GM23338 (cell line): ENCODE measurements at regions not wholly inside any gene's neighbourhood (a gene's known extent, or its start where the extent isn't known, plus 50 kb on each side); places are given as distances from the start of the nearest gene placed in this dataset.

Experiments used
- ATAC-seq: fragments of 200-7000 bp; cut with Tn5 transposase; 3 replicates; pipeline ENCODE4 v1.9.1; 2020
- DNase-seq: peaks from one replicate; pipeline ENCODE4 v3.0.0-alpha.2; 2015; ENCODE audit warnings: low spot score
- H2AFZ ChIP-seq: fragments of 200-600 bp; sonication (generic); 2 replicates; pipeline ENCODE4 v1.8.0; 2016; ENCODE audit warnings: antibody characterized with exemption, mild to moderate bottlenecking, moderate library complexity
- H3F3A ChIP-seq: fragments of 200-600 bp; sonication (generic); replicated peaks from 2 replicates; pipeline ENCODE4 v1.8.0; 2017; ENCODE audit warnings: antibody characterized with exemption, mixed run types, low read depth
- H3K27ac ChIP-seq: fragments of 200-600 bp; sonication (generic); 2 replicates; pipeline ENCODE4 v1.6.1; 2016; ENCODE audit warnings: low read depth
- H3K27me3 ChIP-seq: fragments of 200-600 bp; sonication (generic); 2 replicates; pipeline ENCODE4 v1.8.0; 2016; ENCODE audit warnings: mild to moderate bottlenecking, mixed run types, moderate library complexity; ENCODE audit not compliant: insufficient read depth
- H3K36me3 ChIP-seq: fragments of 200-600 bp; sonication (generic); 2 replicates; pipeline ENCODE4 v1.8.0; 2016; ENCODE audit warnings: mild to moderate bottlenecking; ENCODE audit not compliant: insufficient read depth
- H3K4me1 ChIP-seq: fragments of 200-600 bp; sonication (generic); 2 replicates; pipeline ENCODE4 v1.8.0; 2016; ENCODE audit warnings: mild to moderate bottlenecking, moderate library complexity; ENCODE audit not compliant: insufficient read depth
- H3K4me2 ChIP-seq: fragments of 200-600 bp; sonication (generic); 2 replicates; pipeline ENCODE4 v1.7.1; 2017; ENCODE audit warnings: mixed run types
- H3K4me3 ChIP-seq: fragments of 200-600 bp; sonication (generic); 2 replicates; pipeline ENCODE4 v1.6.1; 2016; ENCODE audit warnings: mixed run types
- H3K79me2 ChIP-seq: fragments of 200-600 bp; sonication (generic); replicated peaks from 2 replicates; pipeline ENCODE4 v1.8.0; 2017; ENCODE audit warnings: mild to moderate bottlenecking; ENCODE audit not compliant: insufficient read depth
- H3K9me2 ChIP-seq: fragments of 200-600 bp; sonication (generic); 2 replicates; pipeline ENCODE4 v1.8.0; 2017; ENCODE audit not compliant: insufficient read depth
- H4K20me1 ChIP-seq: fragments of 200-600 bp; sonication (generic); replicated peaks from 2 replicates; pipeline ENCODE4 v1.8.0; 2017; ENCODE audit warnings: mild to moderate bottlenecking; ENCODE audit not compliant: insufficient read depth
- H3K27ac Mint-ChIP-seq: 2 replicates; pipeline ENCODE4 v1.8.0; 2020; ENCODE audit warnings: inconsistent platforms, mild to moderate bottlenecking, moderate library complexity, mixed read lengths
- H3K27me3 Mint-ChIP-seq: 3 replicates; pipeline ENCODE4 v1.8.0; 2022; ENCODE audit warnings: low read depth, mild to moderate bottlenecking, moderate library complexity, mixed read lengths, inconsistent platforms; ENCODE audit not compliant: insufficient read depth, poor library complexity
- H3K36me3 Mint-ChIP-seq: 3 replicates; pipeline ENCODE4 v1.8.0; 2021; ENCODE audit warnings: low read depth, mild to moderate bottlenecking, inconsistent platforms, moderate library complexity, mixed read lengths
- H3K4me1 Mint-ChIP-seq: 3 replicates; pipeline ENCODE4 v1.8.0; 2020; ENCODE audit warnings: mild to moderate bottlenecking, inconsistent platforms, mixed read lengths
- H3K4me3 Mint-ChIP-seq: 3 replicates; pipeline ENCODE4 v1.8.0; 2021; ENCODE audit warnings: moderate library complexity, mild to moderate bottlenecking, inconsistent platforms, mixed read lengths
- H3K9me3 Mint-ChIP-seq: 3 replicates; pipeline ENCODE4 v1.8.0; 2020; ENCODE audit warnings: moderate library complexity, mild to moderate bottlenecking, inconsistent platforms, mixed read lengths
- CREB1 ChIP-seq: fragments of 250-450 bp; sonication (Bioruptor Pico); IDR thresholded peaks from 2 replicates; pipeline ENCODE4 v1.5.0; 2020; ENCODE audit warnings: low read depth, mild to moderate bottlenecking, moderate library complexity
- EZH2 ChIP-seq: fragments of 200-600 bp; sonication (generic); IDR thresholded peaks from one replicate; pipeline ENCODE4 v1.8.0; 2017; ENCODE audit warnings: antibody characterized with exemption, mild to moderate bottlenecking, low read depth; ENCODE audit not compliant: unreplicated experiment
- EZH2phosphoT487 ChIP-seq: fragments of 200-600 bp; sonication (generic); IDR thresholded peaks from one replicate; pipeline ENCODE4 v1.8.1; 2018; ENCODE audit warnings: antibody characterized with exemption; ENCODE audit not compliant: unreplicated experiment
- JUNB ChIP-seq: IDR thresholded peaks from one replicate; pipeline ENCODE4 v1.6.1; 2016; ENCODE audit warnings: antibody characterized with exemption; ENCODE audit not compliant: unreplicated experiment
- NANOG ChIP-seq: IDR thresholded peaks from 2 replicates; pipeline ENCODE4 v1.6.1; 2016; ENCODE audit warnings: antibody characterized with exemption, borderline replicate concordance
- POLR2AphosphoS5 ChIP-seq: IDR thresholded peaks from 2 replicates; pipeline ENCODE4 v1.6.1; 2016; ENCODE audit warnings: antibody characterized with exemption, low read depth
- STAT1 ChIP-seq: IDR thresholded peaks from one replicate; pipeline ENCODE4 v1.6.1; 2016; ENCODE audit warnings: antibody characterized with exemption; ENCODE audit not compliant: unreplicated experiment
- ZNF114 ChIP-seq: fragments of 250-450 bp; sonication (Bioruptor Pico); IDR thresholded peaks from 2 replicates; pipeline ENCODE4 v1.5.0; 2020; ENCODE audit warnings: mild to moderate bottlenecking, moderate library complexity
- ZNF331 ChIP-seq: fragments of 250-450 bp; sonication (Bioruptor Pico); IDR thresholded peaks from 2 replicates; pipeline ENCODE4 v1.5.0; 2020; ENCODE audit warnings: low read depth, mild to moderate bottlenecking, moderate library complexity
- TF ChIP-seq, protein P1 (sequence below), 2 experiments: fragments of 200-600 bp in 1 of 2; sonication (generic) in 1 of 2; conservative IDR thresholded peaks; 2 replicates each; pipeline versions ENCODE4 v1.5.1 to v1.6.1; 2016 to 2017; ENCODE audit warnings: antibody characterized with exemption in 2 of 2, low read depth in 2 of 2, mild to moderate bottlenecking in 2 of 2, moderate library complexity in 1 of 2
- TF ChIP-seq, protein P2 (sequence below): fragments of 250-450 bp; sonication (Bioruptor Pico); IDR thresholded peaks from 2 replicates; pipeline ENCODE4 v1.5.0; 2020; ENCODE audit warnings: mild to moderate bottlenecking, moderate library complexity
- TF ChIP-seq, protein P3 (sequence below): IDR thresholded peaks from one replicate; pipeline ENCODE4 v1.6.1; 2018; ENCODE audit warnings: antibody characterized with exemption; ENCODE audit not compliant: unreplicated experiment
- TF ChIP-seq, protein P4 (sequence below): IDR thresholded peaks from 2 replicates; pipeline ENCODE4 v1.6.1; 2016; ENCODE audit warnings: antibody characterized with exemption

DNA sequence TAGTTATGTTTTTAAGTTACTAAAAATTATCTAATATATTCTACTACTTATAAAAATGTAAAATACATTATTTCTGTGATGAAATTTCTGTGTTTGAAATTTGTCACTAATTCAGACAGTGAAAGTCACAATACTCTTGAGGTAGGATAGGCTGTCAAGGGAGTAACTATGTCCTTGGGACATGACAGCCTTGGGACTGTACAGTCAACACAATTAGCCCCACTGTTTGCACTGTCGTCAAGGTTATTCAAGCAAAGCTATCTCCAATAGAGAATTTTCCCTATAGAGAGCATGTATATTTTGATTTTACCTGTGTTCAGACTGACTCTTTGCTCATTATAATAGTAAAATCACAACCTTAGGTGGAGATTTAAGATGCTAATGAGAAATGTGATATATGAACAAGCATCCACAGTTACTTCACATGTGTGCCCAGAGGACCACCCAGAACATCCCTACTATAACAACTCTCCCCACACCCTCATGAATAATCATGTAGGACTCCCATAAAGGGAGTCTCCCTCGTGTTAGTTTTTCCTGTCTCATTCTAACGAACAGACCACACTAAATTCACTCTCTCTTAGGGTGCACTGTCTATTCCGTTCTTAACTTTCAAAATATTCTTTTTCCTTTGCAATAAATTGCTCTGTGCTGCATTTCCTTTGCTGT is 1476.3 kb upstream of the CADM2 start (continued):
- TF ChIP-seq, protein P1, sequence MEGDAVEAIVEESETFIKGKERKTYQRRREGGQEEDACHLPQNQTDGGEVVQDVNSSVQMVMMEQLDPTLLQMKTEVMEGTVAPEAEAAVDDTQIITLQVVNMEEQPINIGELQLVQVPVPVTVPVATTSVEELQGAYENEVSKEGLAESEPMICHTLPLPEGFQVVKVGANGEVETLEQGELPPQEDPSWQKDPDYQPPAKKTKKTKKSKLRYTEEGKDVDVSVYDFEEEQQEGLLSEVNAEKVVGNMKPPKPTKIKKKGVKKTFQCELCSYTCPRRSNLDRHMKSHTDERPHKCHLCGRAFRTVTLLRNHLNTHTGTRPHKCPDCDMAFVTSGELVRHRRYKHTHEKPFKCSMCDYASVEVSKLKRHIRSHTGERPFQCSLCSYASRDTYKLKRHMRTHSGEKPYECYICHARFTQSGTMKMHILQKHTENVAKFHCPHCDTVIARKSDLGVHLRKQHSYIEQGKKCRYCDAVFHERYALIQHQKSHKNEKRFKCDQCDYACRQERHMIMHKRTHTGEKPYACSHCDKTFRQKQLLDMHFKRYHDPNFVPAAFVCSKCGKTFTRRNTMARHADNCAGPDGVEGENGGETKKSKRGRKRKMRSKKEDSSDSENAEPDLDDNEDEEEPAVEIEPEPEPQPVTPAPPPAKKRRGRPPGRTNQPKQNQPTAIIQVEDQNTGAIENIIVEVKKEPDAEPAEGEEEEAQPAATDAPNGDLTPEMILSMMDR (conservative IDR thresholded peaks at IDR 0.05; ENCODE audit: low read depth in 2 of 2): no peak

GRCh38 chr3:83496462-83496861 is 1462.3 kb upstream of the CADM2 start:
- Histone ChIP-seq H3K4me3 (no peak overlapping the region), H3K9me2 (no peaks in the 10 kb centered on the region), H2AFZ (no peak overlapping the region), H3K27me3 (no peaks in the 10 kb centered on the region), H3K79me2 (no peaks in the 10 kb centered on the region), H4K20me1 (no peaks in the 10 kb centered on the region), H3K4me2 (no peak overlapping the region), H3K36me3 (no peaks in the 10 kb centered on the region), H3K27ac (no peak overlapping the region), H3F3A (no peaks in the 10 kb centered on the region), H3K4me1 (no peaks in the 10 kb centered on the region)
- Mint-ChIP-seq H3K9me3 (no peaks in the 10 kb centered on the region), H3K27me3 (peaks cover 1% of the 10 kb centered on the region), H3K36me3 (no peaks in the 10 kb centered on the region), H3K4me1 (no peaks in the 10 kb centered on the region), H3K4me3 (no peak overlapping the region), H3K27ac (no peak overlapping the region)
- ATAC-seq (no peak), DNase-seq (no peak)
- TF ChIP-seq JUNB: no peak
- no peak for TF ChIP-seq CREB1
- TF ChIP-seq, protein P2, sequence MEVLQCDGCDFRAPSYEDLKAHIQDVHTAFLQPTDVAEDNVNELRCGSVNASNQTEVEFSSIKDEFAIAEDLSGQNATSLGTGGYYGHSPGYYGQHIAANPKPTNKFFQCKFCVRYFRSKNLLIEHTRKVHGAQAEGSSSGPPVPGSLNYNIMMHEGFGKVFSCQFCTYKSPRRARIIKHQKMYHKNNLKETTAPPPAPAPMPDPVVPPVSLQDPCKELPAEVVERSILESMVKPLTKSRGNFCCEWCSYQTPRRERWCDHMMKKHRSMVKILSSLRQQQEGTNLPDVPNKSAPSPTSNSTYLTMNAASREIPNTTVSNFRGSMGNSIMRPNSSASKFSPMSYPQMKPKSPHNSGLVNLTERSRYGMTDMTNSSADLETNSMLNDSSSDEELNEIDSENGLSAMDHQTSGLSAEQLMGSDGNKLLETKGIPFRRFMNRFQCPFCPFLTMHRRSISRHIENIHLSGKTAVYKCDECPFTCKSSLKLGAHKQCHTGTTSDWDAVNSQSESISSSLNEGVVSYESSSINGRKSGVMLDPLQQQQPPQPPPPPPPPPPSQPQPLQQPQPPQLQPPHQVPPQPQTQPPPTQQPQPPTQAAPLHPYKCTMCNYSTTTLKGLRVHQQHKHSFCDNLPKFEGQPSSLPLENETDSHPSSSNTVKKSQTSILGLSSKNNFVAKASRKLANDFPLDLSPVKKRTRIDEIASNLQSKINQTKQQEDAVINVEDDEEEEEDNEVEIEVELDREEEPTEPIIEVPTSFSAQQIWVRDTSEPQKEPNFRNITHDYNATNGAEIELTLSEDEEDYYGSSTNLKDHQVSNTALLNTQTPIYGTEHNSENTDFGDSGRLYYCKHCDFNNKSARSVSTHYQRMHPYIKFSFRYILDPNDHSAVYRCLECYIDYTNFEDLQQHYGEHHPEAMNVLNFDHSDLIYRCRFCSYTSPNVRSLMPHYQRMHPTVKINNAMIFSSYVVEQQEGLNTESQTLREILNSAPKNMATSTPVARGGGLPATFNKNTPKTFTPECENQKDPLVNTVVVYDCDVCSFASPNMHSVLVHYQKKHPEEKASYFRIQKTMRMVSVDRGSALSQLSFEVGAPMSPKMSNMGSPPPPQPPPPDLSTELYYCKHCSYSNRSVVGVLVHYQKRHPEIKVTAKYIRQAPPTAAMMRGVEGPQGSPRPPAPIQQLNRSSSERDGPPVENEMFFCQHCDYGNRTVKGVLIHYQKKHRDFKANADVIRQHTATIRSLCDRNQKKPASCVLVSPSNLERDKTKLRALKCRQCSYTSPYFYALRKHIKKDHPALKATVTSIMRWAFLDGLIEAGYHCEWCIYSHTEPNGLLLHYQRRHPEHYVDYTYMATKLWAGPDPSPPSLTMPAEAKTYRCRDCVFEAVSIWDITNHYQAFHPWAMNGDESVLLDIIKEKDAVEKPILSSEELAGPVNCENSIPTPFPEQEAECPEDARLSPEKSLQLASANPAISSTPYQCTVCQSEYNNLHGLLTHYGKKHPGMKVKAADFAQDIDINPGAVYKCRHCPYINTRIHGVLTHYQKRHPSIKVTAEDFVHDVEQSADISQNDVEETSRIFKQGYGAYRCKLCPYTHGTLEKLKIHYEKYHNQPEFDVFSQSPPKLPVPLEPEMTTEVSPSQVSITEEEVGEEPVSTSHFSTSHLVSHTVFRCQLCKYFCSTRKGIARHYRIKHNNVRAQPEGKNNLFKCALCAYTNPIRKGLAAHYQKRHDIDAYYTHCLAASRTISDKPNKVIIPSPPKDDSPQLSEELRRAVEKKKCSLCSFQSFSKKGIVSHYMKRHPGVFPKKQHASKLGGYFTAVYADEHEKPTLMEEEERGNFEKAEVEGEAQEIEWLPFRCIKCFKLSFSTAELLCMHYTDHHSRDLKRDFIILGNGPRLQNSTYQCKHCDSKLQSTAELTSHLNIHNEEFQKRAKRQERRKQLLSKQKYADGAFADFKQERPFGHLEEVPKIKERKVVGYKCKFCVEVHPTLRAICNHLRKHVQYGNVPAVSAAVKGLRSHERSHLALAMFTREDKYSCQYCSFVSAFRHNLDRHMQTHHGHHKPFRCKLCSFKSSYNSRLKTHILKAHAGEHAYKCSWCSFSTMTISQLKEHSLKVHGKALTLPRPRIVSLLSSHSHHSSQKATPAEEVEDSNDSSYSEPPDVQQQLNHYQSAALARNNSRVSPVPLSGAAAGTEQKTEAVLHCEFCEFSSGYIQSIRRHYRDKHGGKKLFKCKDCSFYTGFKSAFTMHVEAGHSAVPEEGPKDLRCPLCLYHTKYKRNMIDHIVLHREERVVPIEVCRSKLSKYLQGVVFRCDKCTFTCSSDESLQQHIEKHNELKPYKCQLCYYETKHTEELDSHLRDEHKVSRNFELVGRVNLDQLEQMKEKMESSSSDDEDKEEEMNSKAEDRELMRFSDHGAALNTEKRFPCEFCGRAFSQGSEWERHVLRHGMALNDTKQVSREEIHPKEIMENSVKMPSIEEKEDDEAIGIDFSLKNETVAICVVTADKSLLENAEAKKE: no peak
- TF ChIP-seq STAT1: no peak
- TF ChIP-seq ZNF331 (CRISPR knock-in tag): no peak
- TF ChIP-seq, protein P3, sequence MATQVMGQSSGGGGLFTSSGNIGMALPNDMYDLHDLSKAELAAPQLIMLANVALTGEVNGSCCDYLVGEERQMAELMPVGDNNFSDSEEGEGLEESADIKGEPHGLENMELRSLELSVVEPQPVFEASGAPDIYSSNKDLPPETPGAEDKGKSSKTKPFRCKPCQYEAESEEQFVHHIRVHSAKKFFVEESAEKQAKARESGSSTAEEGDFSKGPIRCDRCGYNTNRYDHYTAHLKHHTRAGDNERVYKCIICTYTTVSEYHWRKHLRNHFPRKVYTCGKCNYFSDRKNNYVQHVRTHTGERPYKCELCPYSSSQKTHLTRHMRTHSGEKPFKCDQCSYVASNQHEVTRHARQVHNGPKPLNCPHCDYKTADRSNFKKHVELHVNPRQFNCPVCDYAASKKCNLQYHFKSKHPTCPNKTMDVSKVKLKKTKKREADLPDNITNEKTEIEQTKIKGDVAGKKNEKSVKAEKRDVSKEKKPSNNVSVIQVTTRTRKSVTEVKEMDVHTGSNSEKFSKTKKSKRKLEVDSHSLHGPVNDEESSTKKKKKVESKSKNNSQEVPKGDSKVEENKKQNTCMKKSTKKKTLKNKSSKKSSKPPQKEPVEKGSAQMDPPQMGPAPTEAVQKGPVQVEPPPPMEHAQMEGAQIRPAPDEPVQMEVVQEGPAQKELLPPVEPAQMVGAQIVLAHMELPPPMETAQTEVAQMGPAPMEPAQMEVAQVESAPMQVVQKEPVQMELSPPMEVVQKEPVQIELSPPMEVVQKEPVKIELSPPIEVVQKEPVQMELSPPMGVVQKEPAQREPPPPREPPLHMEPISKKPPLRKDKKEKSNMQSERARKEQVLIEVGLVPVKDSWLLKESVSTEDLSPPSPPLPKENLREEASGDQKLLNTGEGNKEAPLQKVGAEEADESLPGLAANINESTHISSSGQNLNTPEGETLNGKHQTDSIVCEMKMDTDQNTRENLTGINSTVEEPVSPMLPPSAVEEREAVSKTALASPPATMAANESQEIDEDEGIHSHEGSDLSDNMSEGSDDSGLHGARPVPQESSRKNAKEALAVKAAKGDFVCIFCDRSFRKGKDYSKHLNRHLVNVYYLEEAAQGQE: no peak
- TF ChIP-seq, protein P4, sequence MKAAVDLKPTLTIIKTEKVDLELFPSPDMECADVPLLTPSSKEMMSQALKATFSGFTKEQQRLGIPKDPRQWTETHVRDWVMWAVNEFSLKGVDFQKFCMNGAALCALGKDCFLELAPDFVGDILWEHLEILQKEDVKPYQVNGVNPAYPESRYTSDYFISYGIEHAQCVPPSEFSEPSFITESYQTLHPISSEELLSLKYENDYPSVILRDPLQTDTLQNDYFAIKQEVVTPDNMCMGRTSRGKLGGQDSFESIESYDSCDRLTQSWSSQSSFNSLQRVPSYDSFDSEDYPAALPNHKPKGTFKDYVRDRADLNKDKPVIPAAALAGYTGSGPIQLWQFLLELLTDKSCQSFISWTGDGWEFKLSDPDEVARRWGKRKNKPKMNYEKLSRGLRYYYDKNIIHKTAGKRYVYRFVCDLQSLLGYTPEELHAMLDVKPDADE: no peak
- TF ChIP-seq POLR2AphosphoS5: no peak
- TF ChIP-seq ZNF114 (CRISPR knock-in tag): no peak
- TF ChIP-seq EZH2: no peak
- no peak for TF ChIP-seq NANOG
- TF ChIP-seq EZH2phosphoT487: no peak
